ENCODE measurements at regions not wholly inside any gene's neighbourhood (a gene's known extent, or its start where the extent isn't known, plus 50 kb on each side); places are given as distances from the start of the nearest gene placed in this dataset.

- no peaks in the 10 kb centered on the region for H3K36me3 ChIP-seq (replicated peaks)
- DNase-seq: no peak
- no peak overlapping the region for H3K27ac ChIP-seq
- in situ Hi-C loops (cut with HindIII; ENCODE audit: low pct_ligation_motif_present, low sequenced_read_pairs): no loop called here
- no peak overlapping the region for H3K4me3 ChIP-seq (ENCODE audit: low read depth, low read length)
- TF ChIP-seq, protein P1, sequence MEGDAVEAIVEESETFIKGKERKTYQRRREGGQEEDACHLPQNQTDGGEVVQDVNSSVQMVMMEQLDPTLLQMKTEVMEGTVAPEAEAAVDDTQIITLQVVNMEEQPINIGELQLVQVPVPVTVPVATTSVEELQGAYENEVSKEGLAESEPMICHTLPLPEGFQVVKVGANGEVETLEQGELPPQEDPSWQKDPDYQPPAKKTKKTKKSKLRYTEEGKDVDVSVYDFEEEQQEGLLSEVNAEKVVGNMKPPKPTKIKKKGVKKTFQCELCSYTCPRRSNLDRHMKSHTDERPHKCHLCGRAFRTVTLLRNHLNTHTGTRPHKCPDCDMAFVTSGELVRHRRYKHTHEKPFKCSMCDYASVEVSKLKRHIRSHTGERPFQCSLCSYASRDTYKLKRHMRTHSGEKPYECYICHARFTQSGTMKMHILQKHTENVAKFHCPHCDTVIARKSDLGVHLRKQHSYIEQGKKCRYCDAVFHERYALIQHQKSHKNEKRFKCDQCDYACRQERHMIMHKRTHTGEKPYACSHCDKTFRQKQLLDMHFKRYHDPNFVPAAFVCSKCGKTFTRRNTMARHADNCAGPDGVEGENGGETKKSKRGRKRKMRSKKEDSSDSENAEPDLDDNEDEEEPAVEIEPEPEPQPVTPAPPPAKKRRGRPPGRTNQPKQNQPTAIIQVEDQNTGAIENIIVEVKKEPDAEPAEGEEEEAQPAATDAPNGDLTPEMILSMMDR (IDR thresholded peaks at IDR 0.05; ENCODE audit: low read depth, low read length, missing control alignments): no peak
- no peaks in the 10 kb centered on the region for H3K27me3 ChIP-seq (replicated peaks)
Observed at GRCh38 chr1:4126251-4126650, 226.2 kb upstream of the C1orf174 start.

DNA sequence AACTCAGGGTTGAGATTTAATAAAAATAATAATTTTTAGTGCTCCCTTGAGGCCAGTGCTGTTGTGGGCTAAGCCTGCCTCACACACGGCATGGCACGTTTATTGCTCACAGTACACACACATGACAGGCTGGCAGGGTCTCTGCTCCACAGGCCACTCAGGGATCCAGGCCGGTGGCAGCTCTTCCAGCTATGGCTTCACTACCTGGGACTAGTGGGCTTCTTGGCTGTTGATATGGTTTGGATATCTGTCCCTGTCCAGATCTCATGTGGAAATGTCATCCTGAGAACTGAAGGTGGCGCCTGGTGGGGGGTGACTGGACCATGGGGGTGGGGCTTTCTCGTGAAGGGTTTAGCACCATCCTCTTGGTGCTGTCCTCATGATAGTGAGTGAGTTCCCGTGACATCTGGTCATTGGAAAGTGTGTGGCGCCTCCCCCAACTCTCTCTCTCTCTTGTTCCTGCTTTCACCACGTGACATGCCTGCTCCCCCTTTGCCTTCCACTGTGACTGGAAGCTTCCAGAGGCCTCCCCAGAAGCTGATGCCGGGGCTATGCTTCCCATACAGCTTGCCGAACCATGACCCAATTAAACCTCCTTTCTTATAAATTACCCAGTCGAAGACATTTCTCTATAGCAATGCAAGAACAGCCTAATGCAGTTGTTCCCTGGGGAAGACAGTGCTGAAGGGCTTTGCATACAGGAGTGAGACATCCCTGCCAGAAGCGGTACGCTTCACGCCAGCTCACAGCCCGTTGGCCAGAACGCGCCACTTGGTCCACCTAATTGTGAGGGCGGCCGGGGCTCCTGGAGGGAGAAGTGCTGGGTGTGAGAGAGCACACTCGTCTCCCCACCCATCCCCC is 226.9 kb upstream of the C1orf174 start:
- no peak overlapping the region for H3K27ac ChIP-seq
- TF ChIP-seq, protein P1 (IDR thresholded peaks at IDR 0.05; ENCODE audit: low read depth, low read length, missing control alignments): no peak
- DNase-seq: no peak
- H3K4me3 ChIP-seq (ENCODE audit: low read depth, low read length): no peak overlapping the region
- in situ Hi-C loops (cut with HindIII; ENCODE audit: low pct_ligation_motif_present, low sequenced_read_pairs): no loop called here
- no peaks in the 10 kb centered on the region for H3K27me3 ChIP-seq (replicated peaks)
- H3K36me3 ChIP-seq (replicated peaks): no peaks in the 10 kb centered on the region

- H3K27ac ChIP-seq: no peak overlapping the region
- no peak for DNase-seq
- in situ Hi-C loops (cut with HindIII; ENCODE audit: low pct_ligation_motif_present, low sequenced_read_pairs): no loop called here
Observed at GRCh38 chr1:4127592-4128140, 227.6 kb upstream of the C1orf174 start.

DNA sequence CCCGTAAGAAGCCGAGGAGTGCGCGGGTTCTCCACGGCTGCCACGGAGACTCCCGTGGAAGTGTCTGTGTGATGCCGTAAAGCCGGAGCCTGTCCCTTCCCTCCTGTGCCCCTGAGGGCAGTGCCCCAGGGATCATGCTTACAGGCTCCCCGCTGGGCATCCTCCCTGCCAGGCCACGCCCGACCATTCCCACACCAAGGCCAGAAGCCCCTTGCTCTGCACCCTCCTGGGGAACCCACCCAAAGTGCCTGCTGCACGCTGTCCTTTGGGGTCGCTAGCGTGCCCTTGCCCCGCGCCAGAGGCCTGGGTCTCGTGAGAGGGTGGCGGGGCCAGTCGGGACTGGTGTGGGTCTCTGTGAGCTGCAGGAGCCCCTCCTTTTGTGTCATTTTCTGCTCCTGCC is 228.5 kb upstream of the C1orf174 start:
- no peak overlapping the region for H3K4me3 ChIP-seq (ENCODE audit: low read depth, low read length)
- H3K27me3 ChIP-seq (replicated peaks): no peaks in the 10 kb centered on the region
- no peak for DNase-seq
- H3K27ac ChIP-seq: no peak overlapping the region
- H3K36me3 ChIP-seq (replicated peaks): no peaks in the 10 kb centered on the region
- TF ChIP-seq, protein P1 (IDR thresholded peaks at IDR 0.05; ENCODE audit: low read depth, low read length, missing control alignments): no peak
- in situ Hi-C loops (cut with HindIII; ENCODE audit: low pct_ligation_motif_present, low sequenced_read_pairs): no loop called here

More at GRCh38 chr1:4127592-4128140, 227.6 kb upstream of the C1orf174 start:
- Histone ChIP-seq H3K36me3 (replicated peaks) (no peaks in the 10 kb centered on the region), H3K27me3 (replicated peaks) (no peaks in the 10 kb centered on the region), H3K4me3 (ENCODE audit: low read depth, low read length) (no peak overlapping the region)
- TF ChIP-seq, protein P1 (IDR thresholded peaks at IDR 0.05; ENCODE audit: low read depth, low read length, missing control alignments): no peak

- H3K27ac ChIP-seq: no peak overlapping the region
- no peak for DNase-seq
- H3K36me3 ChIP-seq (replicated peaks): no peaks in the 10 kb centered on the region
- in situ Hi-C loops (cut with HindIII; ENCODE audit: low pct_ligation_motif_present, low sequenced_read_pairs): no loop called here
- no peaks in the 10 kb centered on the region for H3K27me3 ChIP-seq (replicated peaks)
- no peak overlapping the region for H3K4me3 ChIP-seq (ENCODE audit: low read depth, low read length)
- TF ChIP-seq, protein P1 (IDR thresholded peaks at IDR 0.05; ENCODE audit: low read depth, low read length, missing control alignments): no peak
Observed at GRCh38 chr1:4129693-4130092, 229.6 kb upstream of the C1orf174 start.

All from brain microvascular endothelial cell (primary cell).